WERI-Rb-1 (cell line): ENCODE measurements at regions not wholly inside any gene's neighbourhood (a gene's known extent, or its start where the extent isn't known, plus 50 kb on each side); places are given as distances from the start of the nearest gene placed in this dataset.

Source experiments
- DNase-seq: peaks from one replicate; pipeline ENCODE4 v3.0.0-alpha.2; 2020
- H3K27ac ChIP-seq: fragments of 250-450 bp; sonication (Bioruptor Pico); 2 replicates; pipeline ENCODE4 v1.5.1; 2020; ENCODE audit warnings: mild to moderate bottlenecking, moderate library complexity
- H3K27me3 ChIP-seq: fragments of 250-450 bp; sonication (Bioruptor Pico); 2 replicates; pipeline ENCODE4 v1.5.1; 2021; ENCODE audit warnings: mild to moderate bottlenecking, low read depth, moderate library complexity; ENCODE audit not compliant: insufficient read depth, severe bottlenecking
- H3K36me3 ChIP-seq: fragments of 250-450 bp; sonication (Bioruptor Pico); 2 replicates; pipeline ENCODE4 v1.5.1; 2020; ENCODE audit warnings: mild to moderate bottlenecking, moderate library complexity
- H3K4me3 ChIP-seq: 2 replicates; pipeline ENCODE4 v1.5.1; 2011; ENCODE audit warnings: low read depth, mild to moderate bottlenecking, control low read depth, low read length
- H3K9me3 ChIP-seq: fragments of 250-450 bp; sonication (Bioruptor Pico); 2 replicates; pipeline ENCODE4 v1.5.1; 2021; ENCODE audit warnings: mild to moderate bottlenecking, moderate library complexity; ENCODE audit not compliant: severe bottlenecking
- CTCF ChIP-seq: IDR thresholded peaks from 2 replicates; pipeline ENCODE4 v1.5.1; 2011; ENCODE audit warnings: low read depth, mild to moderate bottlenecking, control low read depth, inconsistent platforms, low read length

DNA sequence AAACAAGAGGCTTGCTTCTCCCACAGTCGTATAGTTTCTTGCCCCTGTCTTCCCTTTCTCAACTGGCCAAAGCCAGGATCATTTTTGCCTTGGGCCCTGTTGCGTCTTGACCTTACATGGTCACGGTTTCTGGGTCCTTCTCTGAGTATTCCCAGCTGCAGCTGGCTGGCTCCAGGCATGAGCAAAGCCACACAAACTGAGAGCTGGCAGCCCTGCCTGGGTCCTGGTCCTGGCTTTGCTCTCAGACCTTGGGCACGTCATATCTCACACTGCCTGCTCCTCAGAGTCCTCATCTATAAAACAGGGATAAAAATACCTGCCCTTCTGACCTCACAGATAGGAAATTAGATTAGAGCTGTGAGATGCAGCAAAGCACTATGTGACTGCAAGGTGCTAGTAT lies 277.6 kb downstream of the CBLN1 start:
- Histone ChIP-seq H3K4me3 (no peak overlapping the region), H3K36me3 (no peaks in the 10 kb centered on the region), H3K9me3 (no peaks in the 10 kb centered on the region), H3K27ac (no peak overlapping the region), H3K27me3 (no peaks in the 10 kb centered on the region)
- DNase-seq: no peak
- TF ChIP-seq CTCF: no peak

DNA sequence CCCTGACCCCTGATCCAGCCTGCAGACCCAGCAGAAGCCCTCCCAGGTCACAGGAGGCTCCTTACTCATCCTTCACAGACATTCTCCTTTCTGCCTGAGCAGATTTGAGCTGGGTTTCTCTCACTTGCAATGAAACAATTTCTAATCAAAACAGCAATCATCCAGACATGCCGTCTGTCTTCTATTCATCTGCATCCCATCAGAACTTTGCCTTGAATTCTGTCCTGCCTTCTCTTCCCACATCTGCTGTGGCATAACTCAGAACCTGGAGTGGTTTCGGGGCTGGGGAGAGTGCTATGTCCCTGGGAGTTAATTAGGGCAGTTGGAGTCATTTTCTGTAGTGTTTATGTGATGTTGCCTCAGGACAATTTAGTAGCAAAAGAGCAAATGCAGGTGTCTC lies 278.6 kb downstream of the CBLN1 start:
- H3K36me3 ChIP-seq: no peaks in the 10 kb centered on the region
- H3K4me3 ChIP-seq: no peak overlapping the region
- TF ChIP-seq CTCF: no peak
- no peaks in the 10 kb centered on the region for H3K27me3 ChIP-seq
- H3K27ac ChIP-seq: no peak overlapping the region
- H3K9me3 ChIP-seq: no peaks in the 10 kb centered on the region
- no peak for DNase-seq

DNA sequence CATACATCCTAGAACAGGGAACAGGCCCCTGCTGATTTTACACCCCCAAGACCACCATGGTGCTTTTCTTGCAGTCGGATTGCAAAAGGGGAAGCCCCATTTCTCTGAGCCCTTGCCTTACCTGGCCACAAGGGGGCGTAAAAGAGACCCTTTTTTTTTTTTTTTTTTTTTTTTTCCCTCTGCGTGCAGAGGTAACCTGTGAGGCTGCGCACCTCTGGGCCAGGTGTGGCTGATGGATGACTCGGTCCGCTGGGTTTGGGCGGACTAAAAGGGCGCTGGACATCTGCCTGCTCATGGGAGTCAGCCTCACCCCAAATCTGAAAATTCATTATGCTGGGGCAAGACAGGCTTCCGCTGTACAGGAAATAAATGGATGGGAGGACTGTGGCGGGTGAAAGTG lies 281.0 kb downstream of the CBLN1 start:
- Histone ChIP-seq H3K27me3 (no peaks in the 10 kb centered on the region), H3K36me3 (no peaks in the 10 kb centered on the region), H3K4me3 (no peak overlapping the region), H3K9me3 (no peaks in the 10 kb centered on the region), H3K27ac (no peak overlapping the region)
- DNase-seq: no peak
- TF ChIP-seq CTCF: peak; percentile 54; the same call in 1 of the 2 replicates

DNA sequence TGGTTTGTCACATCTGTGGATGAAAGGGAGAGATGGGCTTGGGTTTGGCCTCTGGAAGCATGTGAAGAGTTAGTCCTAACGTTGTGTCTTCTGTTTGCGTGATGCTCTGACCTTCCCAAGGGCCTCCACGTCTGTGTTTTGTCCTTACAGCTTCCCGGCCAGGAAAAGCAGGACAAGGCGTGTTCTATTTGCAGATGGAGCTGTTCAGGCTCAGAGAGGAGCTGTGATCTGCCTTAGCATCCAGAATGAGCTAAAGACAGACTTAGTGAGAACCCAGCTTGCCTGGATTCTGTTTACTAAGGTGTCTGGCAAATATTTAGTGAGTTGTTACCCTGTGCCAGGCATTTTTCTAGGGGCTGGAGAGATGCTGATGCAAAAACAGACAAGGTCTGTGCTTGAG lies 282.1 kb downstream of the CBLN1 start:
- no peak overlapping the region for H3K27ac ChIP-seq
- no peaks in the 10 kb centered on the region for H3K9me3 ChIP-seq
- no peak overlapping the region for H3K4me3 ChIP-seq
- DNase-seq: no peak
- no peaks in the 10 kb centered on the region for H3K36me3 ChIP-seq
- TF ChIP-seq CTCF: no peak
- no peaks in the 10 kb centered on the region for H3K27me3 ChIP-seq

- no peak overlapping the region for H3K4me3 ChIP-seq
Measured at GRCh38 chr16:48999044-48999443, 282.6 kb downstream of the CBLN1 start.

More at GRCh38 chr16:48999044-48999443, 282.6 kb downstream of the CBLN1 start:
- Histone ChIP-seq H3K9me3 (no peaks in the 10 kb centered on the region), H3K27ac (no peak overlapping the region), H3K36me3 (no peaks in the 10 kb centered on the region), H3K27me3 (no peaks in the 10 kb centered on the region)
- no peak for DNase-seq
- 0 out of 2 replicates have a peak, but pooled peaks have one; percentile 3 for TF ChIP-seq CTCF
